GM19463 (cell line): ENCODE measurements at regions not wholly inside any gene's neighbourhood (a gene's known extent, or its start where the extent isn't known, plus 50 kb on each side); places are given as distances from the start of the nearest gene placed in this dataset.

Experiments used
- ATAC-seq: cut with Tn5 transposase; IDR thresholded peaks from one replicate; pipeline ENCODE4 v1.9.1; 2021; ENCODE audit warnings: mild to moderate bottlenecking, moderate library complexity; ENCODE audit not compliant: unreplicated experiment

GRCh38 chr3:18835021-18835420 lies 313.3 kb upstream of the KCNH8 start:
- no peak for ATAC-seq

DNA sequence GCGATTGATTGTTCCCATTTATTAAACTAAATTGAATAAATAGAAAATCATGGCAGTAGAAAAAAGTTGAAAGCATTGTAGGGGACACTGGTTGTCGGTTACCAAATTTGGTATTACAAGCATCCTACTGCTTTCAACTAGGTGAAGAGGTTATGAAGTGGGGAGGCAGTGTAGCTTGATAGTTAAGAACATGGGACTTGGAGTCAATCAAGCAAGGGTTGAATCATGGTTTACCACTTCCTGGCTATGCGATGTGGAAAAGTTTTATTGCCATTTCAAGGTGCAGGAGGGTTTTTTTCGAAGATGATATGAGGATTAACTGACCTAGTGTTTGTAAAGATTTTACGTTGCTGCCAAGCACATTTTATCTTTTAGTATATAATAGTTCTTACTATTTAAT lies 318.2 kb upstream of the KCNH8 start:
- no peak for ATAC-seq

GRCh38 chr3:18828637-18829036 lies 319.7 kb upstream of the KCNH8 start:
- no peak for ATAC-seq

DNA sequence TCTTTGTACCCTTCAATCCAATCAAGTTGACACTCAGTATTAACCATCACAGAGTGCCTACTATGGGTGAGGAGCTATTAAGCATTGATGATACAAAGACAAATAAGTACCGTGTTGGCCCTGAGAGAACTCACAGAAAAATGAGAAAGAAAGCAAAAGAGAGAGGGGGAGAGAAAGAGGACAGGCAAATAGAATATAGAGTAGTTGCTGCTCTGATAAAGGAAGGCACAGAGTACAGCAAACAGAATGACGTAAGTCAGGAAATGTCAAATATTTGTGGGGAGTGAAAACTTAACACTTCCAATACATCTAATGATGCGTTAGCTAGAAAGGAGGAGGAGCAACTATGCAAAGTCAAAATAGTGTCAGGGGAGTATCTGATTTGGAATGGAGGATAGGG lies 320.6 kb upstream of the KCNH8 start:
- no peak for ATAC-seq

- no peak for ATAC-seq
Measured at GRCh38 chr3:18825665-18826064, 322.6 kb upstream of the KCNH8 start.

DNA sequence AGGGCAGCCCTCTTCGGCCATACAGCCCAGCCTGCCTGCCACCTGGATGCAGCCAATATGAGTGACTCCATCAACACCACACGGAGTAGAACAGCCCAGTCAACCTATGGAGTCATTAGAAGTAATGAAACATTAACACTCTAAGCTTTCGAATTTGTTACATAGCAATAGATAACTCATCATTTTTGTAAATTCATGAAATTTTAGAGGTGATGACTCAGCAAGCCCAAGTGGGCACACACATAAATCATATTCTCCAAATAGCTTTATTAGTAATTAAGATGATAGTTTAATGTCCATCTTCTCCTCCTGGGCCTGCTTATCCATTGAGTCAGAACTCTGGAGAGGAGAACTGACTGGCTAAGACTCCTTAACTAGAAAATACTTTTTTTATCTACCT lies 335.0 kb upstream of the KCNH8 start:
- ATAC-seq: no peak

DNA sequence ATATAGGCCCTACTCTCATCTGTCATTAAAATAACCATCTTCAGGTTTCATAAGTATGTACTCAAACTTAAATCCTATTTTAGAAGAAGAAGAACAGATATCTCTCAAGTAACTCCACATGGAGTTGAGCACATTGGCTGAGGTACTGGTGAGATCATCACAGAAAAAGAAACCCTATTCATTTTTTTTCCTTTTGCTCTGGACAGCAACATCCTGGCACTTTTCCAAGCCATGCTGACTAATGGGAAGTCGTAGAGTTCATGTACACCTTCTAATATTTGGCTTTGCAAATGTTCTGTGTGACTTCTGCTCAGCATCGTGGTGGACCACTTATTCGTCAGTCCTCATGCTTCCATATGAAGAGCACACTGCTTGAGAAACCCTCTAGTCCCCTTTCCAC lies 336.0 kb upstream of the KCNH8 start:
- ATAC-seq: no peak

DNA sequence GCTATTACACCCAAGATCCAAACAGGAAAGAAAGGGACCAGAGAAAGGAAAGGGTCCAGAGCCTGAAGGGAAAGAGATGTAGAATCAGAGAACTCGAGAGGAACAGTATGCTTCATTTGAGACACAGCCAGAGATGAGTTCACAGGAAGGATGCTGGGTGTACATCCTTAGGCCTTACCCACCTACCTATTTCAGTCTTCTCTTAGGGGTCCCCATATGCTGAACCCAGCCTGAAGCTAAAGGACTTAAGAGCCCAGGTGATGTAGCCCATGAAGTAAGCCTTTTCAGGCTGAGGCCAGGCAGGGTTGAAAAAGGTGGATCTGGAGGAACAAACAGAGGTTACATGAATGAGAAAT lies 338.0 kb upstream of the KCNH8 start:
- ATAC-seq: no peak

GRCh38 chr3:18809640-18810305 lies 338.5 kb upstream of the KCNH8 start:
- no peak for ATAC-seq

DNA sequence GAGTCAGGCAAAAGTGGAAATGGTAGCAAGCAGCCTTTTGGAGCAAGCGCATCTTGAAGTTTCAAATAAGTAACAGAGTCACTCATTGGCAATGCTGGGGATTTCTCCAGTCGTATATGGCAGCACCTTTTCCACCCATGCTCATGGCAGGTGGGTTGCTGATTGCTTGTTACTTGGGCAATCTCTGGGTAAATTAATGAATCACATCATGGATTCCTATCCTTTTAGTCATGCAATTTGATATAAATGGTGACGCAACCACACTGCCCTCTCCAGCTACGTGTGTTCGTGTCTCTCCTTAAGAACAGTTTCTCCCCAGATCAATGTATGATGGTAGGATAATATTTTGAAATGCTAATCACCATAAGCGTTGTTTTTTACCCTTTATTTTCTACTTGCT lies 339.9 kb upstream of the KCNH8 start:
- ATAC-seq: no peak

DNA sequence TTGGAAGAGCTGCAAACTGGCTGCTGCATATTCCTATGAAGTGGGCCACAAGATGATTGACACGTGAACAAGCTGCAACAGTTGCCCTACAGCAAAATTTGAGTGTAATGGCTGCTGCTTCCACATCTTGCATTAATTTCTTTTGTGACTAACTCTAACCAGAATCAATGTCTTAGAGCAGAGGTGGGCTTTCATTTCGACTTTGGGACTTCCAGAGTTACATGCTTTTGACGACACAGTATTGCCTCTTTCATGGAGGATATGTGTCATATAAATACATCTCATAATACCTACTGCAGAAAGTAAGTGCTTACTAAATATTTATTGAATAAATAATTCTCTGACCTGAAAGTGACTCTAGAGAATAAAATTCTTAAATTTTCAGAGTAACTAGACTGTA lies 340.7 kb upstream of the KCNH8 start:
- ATAC-seq: no peak

DNA sequence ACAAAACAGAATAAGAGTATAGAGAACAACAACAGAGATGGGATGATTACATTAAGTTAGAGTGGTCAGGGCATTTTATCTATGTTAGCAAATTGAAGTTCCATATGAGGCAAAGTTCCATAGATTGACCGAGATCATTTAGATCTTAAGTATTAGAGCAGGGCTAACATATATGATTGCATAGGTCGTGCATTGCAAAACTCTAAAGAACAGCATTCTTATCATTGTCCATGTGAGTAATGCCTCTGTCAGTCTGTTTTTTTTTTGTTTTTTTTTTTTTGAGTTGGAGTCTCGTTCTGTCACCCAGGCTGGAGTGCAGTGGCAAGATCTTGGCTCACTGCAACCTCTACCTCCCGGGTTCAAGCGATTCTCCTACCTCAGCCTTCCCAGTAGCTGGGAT lies 341.7 kb upstream of the KCNH8 start:
- no peak for ATAC-seq

GRCh38 chr3:18797378-18797777 lies 350.9 kb upstream of the KCNH8 start:
- no peak for ATAC-seq

- ATAC-seq: no peak
Measured at GRCh38 chr3:18795078-18795477, 353.2 kb upstream of the KCNH8 start.

DNA sequence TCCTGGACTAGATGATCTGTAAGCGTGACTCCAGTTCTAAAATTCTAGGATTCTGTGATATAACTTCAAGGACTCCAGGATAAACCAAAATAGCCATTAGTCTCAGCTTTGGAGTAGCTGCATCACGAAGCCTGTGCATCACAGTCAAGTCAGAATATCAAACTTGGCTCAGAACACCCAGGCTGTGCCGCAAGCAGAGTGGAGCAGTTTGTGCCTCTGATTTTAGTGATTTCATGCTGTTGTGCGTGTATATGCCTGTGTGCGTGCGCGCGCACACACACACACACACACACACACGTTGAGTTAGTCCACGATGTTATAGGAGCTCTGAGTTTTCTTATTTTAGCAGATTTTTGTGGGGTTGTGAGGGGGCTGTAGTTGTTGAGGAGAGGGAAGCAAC lies 356.6 kb upstream of the KCNH8 start:
- no peak for ATAC-seq

DNA sequence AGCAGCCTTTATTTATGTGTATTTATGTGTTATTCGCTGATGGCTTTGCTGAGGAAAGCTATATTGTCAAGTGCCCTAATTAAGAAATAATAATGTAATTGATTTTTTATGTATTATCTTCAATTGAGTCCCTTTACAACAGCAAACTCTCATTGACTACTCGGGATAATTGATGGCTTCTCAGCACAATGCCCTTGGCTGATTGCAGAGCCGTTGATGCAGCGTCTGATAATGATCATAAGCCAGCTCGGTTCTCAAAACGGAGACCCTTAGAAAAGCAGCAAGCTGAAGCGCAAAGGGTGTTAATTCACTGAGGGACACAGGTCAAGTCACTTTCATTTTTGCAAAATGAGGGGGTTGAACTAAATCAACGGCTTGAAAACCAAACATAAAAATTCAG lies 357.1 kb upstream of the KCNH8 start:
- no peak for ATAC-seq

DNA sequence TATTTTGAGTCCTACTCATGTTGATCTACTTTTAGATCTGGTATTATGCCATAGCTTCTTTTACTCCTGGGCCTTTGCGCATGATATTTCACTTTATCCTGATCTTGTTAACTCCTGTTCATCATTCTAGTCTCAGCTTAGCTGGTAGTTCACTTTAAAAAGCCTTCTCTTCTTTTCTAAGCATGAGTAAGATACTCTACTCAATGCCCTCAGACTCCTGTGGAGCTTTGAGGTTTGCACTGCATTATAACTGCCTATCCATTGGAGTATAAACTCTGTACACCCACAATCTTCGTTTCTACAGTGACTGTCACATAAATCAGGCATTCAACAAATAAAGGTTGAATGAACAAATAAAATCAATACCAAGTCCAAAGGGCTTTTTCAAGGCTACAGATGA lies 357.9 kb upstream of the KCNH8 start:
- ATAC-seq: no peak

- ATAC-seq: no peak
Measured at GRCh38 chr3:18789734-18790133, 358.6 kb upstream of the KCNH8 start.

GRCh38 chr3:18787441-18787840 lies 360.9 kb upstream of the KCNH8 start:
- ATAC-seq: no peak

- no peak for ATAC-seq
Measured at GRCh38 chr3:18786650-18787323, 361.5 kb upstream of the KCNH8 start.

GRCh38 chr3:18782191-18782590 lies 357.1 kb upstream of the SATB1 start:
- ATAC-seq: no peak

DNA sequence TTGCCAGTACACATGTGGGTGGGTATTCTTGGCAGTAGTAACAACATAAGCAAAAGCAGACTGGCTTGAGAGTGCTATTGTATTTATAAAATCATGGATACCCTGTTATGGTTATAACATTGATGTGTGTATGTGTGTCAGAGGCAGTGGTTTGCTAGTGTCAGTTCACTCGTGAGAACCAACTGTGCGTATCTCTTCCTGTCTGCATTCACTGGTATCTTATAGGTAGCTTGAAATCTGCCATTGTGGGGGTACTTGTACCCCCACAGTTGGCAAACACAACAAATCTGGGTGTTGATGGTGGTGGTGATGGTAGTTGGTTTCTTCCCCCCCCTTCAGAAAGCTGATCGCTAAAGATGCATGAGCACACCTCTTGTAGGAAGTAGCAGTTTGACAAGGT lies 355.8 kb upstream of the SATB1 start:
- ATAC-seq: no peak

- ATAC-seq: no peak
Measured at GRCh38 chr3:18779704-18780103, 354.6 kb upstream of the SATB1 start.
